NCI-H146 treated with DMSO at 0.1 percent for 48 hours (cell line): ENCODE measurements at regions not wholly inside any gene's neighbourhood (a gene's known extent, or its start where the extent isn't known, plus 50 kb on each side); places are given as distances from the start of the nearest gene placed in this dataset.
"Not testable (repeated sequence)": the region's sequence is repeated elsewhere in the genome, so short reads cannot be mapped to it uniquely, and the experiment has no call there.

Experiments used
- DNase-seq: peaks from one replicate; lab custom pipeline; 2025; ENCODE audit not compliant: unreplicated experiment; lab: John Stamatoyannopoulos, UW

- no peak for DNase-seq
These were observed 428.1 kb upstream of the DPH6 start for GRCh38 chr15:35974052-35974451.

- DNase-seq = no peak
These were observed 430.0 kb upstream of the DPH6 start for GRCh38 chr15:35975941-35976340.

- DNase-seq = no peak
These were observed 433.6 kb upstream of the DPH6 start for GRCh38 chr15:35979608-35980007.

- no peak for DNase-seq
These were observed 434.8 kb upstream of the DPH6 start for GRCh38 chr15:35980719-35981118.

GRCh38 chr15:35986191-35986721, 440.3 kb upstream of the DPH6 start:
- no peak for DNase-seq

GRCh38 chr15:35987056-35987455, 441.1 kb upstream of the DPH6 start:
- DNase-seq = no peak

- no peak for DNase-seq
These were observed 445.4 kb upstream of the DPH6 start for GRCh38 chr15:35991386-35991785.

- no peak for DNase-seq
These were observed 446.8 kb upstream of the DPH6 start for GRCh38 chr15:35992791-35993190.

GRCh38 chr15:35993196-35993595, 447.2 kb upstream of the DPH6 start:
- no peak for DNase-seq

GRCh38 chr15:35994876-35995275, 448.9 kb upstream of the DPH6 start:
- DNase-seq = no peak

- DNase-seq = no peak
These were observed 453.0 kb upstream of the DPH6 start for GRCh38 chr15:35998663-35999602.

- DNase-seq = no peak
These were observed 459.0 kb upstream of the DPH6 start for GRCh38 chr15:36004891-36005490.

GRCh38 chr15:36005542-36005941, 459.6 kb upstream of the DPH6 start:
- DNase-seq = no peak

GRCh38 chr15:36007699-36008098, 461.7 kb upstream of the DPH6 start:
- no peak for DNase-seq

- no peak for DNase-seq
These were observed 462.8 kb upstream of the DPH6 start for GRCh38 chr15:36008719-36009118.

GRCh38 chr15:36024031-36024688, 478.2 kb upstream of the DPH6 start:
- no peak for DNase-seq

- no peak for DNase-seq
These were observed 480.8 kb upstream of the DPH6 start for GRCh38 chr15:36026627-36027283.

GRCh38 chr15:36029606-36030210, 483.7 kb upstream of the DPH6 start:
- DNase-seq = no peak

- DNase-seq = no peak
These were observed 494.1 kb upstream of the DPH6 start for GRCh38 chr15:36039996-36040572.

- DNase-seq = not testable (repeated sequence)
These were observed 501.2 kb upstream of the DPH6 start for GRCh38 chr15:36047018-36047716.
